Stomach smooth muscle (tissue), 2 donors: ENCODE measurements at regions not wholly inside any gene's neighbourhood (a gene's known extent, or its start where the extent isn't known, plus 50 kb on each side); places are given as distances from the start of the nearest gene placed in this dataset.

ENCODE experiments used
- H3K27ac ChIP-seq: one replicate; pipeline ENCODE4 v1.7.0; 2013; ENCODE audit warnings: mild to moderate bottlenecking, low read length, inconsistent platforms
- H3K27me3 ChIP-seq, 2 donors: one replicate each; pipeline ENCODE4 v1.7.0; 2013; ENCODE audit warnings: low read length in 2 of 2; ENCODE audit not compliant: insufficient read depth in 2 of 2, control insufficient read depth in 1 of 2
- H3K36me3 ChIP-seq, 2 donors: one replicate each; pipeline ENCODE4 v1.7.0; 2013; ENCODE audit warnings: low read length in 2 of 2; ENCODE audit not compliant: control insufficient read depth in 2 of 2, insufficient read depth in 2 of 2
- H3K4me1 ChIP-seq: one replicate; pipeline ENCODE4 v1.7.0; 2013; ENCODE audit warnings: low read length; ENCODE audit not compliant: control insufficient read depth, insufficient read depth
- H3K4me3 ChIP-seq, 2 donors: one replicate each; pipeline ENCODE4 v1.7.0; 2013; ENCODE audit warnings: low read length in 2 of 2
- H3K9ac ChIP-seq, 2 donors: one replicate each; pipeline ENCODE4 v1.7.0; 2013; ENCODE audit warnings: low read length in 2 of 2, mild to moderate bottlenecking in 1 of 2
- H3K9me3 ChIP-seq, 2 donors: one replicate each; pipeline ENCODE4 v1.7.0; 2013; ENCODE audit warnings: low read length in 2 of 2; ENCODE audit not compliant: control insufficient read depth in 2 of 2
- donor health status: healthy.
- donor health status: Pancreatic carcinoma.

DNA sequence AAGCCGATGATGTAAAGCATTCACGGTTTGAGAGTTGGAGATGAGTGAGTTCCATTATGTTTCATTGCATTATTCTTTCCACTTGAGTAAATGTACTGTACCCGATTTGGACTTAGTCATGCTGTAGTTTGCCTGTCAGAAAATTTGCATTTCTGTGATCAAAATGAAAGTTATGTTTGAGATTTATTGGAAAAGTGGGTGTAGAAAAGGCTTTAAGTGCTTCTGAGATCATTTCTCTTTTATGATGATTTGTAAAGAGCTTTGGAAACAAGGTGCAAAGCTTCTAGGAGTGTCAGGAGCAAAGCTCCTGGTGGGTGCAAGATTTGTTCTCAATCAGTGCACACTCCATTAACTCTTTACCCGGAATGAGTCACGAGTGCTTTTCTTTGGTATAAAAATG is 204.1 kb upstream of the POM121L12 start:
- no peaks in the 10 kb centered on the region for H3K36me3 ChIP-seq
- no peak overlapping the region for H3K27ac ChIP-seq
- H3K4me1 ChIP-seq: no peaks in the 10 kb centered on the region
- H3K9ac ChIP-seq: no peak overlapping the region
- H3K4me3 ChIP-seq: no peak overlapping the region
- H3K27me3 ChIP-seq: no peaks in the 10 kb centered on the region
- H3K9me3 ChIP-seq: no peaks in the 10 kb centered on the region

DNA sequence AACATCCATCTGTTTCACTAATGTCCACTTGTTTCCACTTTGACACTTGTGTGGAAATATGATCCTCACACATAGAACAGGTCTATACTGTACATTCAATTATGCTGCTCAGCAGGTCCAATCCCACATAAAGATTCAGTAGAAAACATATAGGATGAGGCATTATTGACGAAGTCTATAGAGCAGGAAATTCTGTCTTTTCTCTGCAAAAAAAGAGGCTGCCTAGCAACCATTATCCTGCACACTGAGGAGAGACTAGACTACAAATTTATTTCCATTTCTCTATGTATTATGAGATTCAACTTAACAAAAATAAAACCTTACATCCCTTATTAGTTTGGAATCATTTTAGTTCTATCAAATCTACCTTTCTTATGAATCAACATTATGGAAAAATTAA is 204.6 kb upstream of the POM121L12 start:
- H3K4me3 ChIP-seq: no peak overlapping the region
- no peak overlapping the region for H3K9ac ChIP-seq
- no peaks in the 10 kb centered on the region for H3K9me3 ChIP-seq
- H3K36me3 ChIP-seq: no peaks in the 10 kb centered on the region
- H3K4me1 ChIP-seq: no peaks in the 10 kb centered on the region
- H3K27ac ChIP-seq: no peak overlapping the region
- no peaks in the 10 kb centered on the region for H3K27me3 ChIP-seq

DNA sequence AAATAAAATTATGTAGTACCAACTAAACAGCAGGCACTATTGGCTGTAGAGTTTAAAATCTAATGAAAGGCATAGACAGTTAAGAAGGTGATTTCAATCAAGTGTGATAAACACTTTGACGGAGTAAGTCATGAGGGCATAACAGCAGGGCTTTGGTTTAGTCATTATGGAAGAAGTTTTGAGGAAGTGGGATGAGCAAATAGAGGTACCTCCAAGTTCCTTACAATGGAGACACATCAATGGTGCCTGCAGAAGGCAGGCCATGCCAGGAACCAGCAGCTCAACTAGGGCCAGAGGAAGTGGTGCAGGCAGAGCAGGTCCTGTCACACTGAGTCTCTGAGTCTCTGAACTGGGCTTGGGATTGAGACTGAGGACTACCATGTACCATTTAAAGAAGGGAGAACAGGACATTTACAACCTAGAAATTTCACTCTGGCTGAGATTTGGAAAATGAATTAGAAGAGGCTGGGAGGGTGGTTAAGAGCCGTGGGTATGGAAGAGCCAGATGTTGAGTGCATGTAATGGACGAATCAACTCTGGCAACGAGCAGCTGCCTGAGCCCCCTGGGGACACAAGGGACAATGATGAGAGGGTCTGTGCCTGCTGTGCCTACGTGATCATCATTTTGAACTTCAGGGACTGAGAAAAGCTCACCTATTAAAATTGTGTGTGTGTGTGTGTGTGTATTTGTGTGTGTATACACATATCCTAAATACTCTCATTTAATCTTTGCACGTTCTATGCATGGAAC is 208.7 kb upstream of the POM121L12 start:
- no peak overlapping the region for H3K4me3 ChIP-seq
- no peak overlapping the region for H3K27ac ChIP-seq
- H3K9me3 ChIP-seq: peaks cover 0 to 8% of the 10 kb centered on the region in 2 donors
- no peaks in the 10 kb centered on the region for H3K4me1 ChIP-seq
- no peak overlapping the region for H3K9ac ChIP-seq
- H3K36me3 ChIP-seq: no peaks in the 10 kb centered on the region
- H3K27me3 ChIP-seq: no peaks in the 10 kb centered on the region

DNA sequence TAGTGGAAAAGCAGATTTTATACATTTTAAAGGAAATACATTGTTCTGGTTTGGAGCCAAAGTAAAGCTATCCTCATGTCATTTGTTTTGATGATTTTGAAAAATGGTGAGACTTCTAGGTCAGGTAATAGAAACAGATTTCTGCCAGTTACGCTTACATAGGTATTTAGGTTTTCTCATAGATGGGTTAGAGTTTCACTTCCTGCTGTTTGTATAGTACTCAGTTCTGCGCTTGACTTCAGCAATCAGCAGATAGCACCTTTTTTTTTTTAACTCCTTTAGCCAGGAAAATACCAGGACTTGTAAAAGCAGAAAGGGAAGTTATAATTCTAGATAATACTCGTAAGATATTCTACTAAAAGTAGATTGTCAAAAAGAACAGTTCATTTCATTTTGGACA is 209.8 kb upstream of the POM121L12 start:
- Histone ChIP-seq H3K9me3 (peaks cover 0 to 12% of the 10 kb centered on the region in 2 donors), H3K4me1 (no peaks in the 10 kb centered on the region)

DNA sequence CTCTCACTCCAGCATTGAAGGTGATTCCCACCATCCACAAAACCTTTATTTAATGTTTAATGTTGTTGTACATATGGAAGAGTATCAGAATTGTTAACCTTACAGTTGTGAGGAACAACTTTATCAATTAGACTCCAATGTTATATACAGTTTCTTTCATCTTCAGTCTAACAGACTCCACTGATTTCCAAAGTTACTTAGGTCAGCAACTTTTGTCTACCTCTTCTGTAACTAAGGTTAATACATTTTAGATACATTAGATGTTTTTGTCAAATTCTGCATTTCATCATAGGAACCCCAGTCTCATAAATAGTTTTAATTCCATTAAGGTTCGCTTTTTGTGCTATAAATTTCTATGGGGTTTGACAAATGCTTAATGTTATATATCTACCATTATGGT is 223.9 kb upstream of the POM121L12 start:
- Histone ChIP-seq H3K9me3 (no peaks in the 10 kb centered on the region), H3K4me3 (no peak overlapping the region), H3K27ac (no peak overlapping the region), H3K9ac (no peak overlapping the region), H3K36me3 (no peaks in the 10 kb centered on the region), H3K4me1 (no peaks in the 10 kb centered on the region), H3K27me3 (no peaks in the 10 kb centered on the region)

More for the DNA sequence above, 209.8 kb upstream of the POM121L12 start:
- Histone ChIP-seq H3K4me3 (no peak overlapping the region), H3K36me3 (no peaks in the 10 kb centered on the region), H3K27me3 (no peaks in the 10 kb centered on the region), H3K9ac (no peak overlapping the region), H3K27ac (no peak overlapping the region)

DNA sequence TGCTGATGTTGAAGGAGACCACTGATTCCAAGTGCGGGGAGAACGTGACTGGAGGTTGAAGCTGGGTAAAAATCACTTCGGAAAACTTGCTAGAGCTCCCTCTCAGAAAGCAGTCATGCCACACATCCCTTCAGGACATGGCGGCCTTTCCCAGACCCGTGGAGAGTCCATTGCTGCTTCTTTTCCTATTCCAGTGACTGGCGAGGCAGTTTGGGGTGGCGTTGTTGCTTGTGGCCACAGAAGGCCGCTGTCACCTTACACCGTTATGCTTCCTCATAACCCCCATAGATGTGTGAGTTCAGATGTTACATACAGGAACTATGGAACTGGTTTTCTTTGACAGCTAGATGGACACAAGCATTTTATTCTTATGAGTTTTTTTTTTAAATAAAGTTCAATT is 235.6 kb upstream of the POM121L12 start:
- H3K9me3 ChIP-seq: peaks cover 0 to 5% of the 10 kb centered on the region in 2 donors
- no peaks in the 10 kb centered on the region for H3K36me3 ChIP-seq
- H3K27me3 ChIP-seq: no peaks in the 10 kb centered on the region
- no peak overlapping the region for H3K9ac ChIP-seq
- no peak overlapping the region for H3K4me3 ChIP-seq
- H3K4me1 ChIP-seq: no peaks in the 10 kb centered on the region
- no peak overlapping the region for H3K27ac ChIP-seq

DNA sequence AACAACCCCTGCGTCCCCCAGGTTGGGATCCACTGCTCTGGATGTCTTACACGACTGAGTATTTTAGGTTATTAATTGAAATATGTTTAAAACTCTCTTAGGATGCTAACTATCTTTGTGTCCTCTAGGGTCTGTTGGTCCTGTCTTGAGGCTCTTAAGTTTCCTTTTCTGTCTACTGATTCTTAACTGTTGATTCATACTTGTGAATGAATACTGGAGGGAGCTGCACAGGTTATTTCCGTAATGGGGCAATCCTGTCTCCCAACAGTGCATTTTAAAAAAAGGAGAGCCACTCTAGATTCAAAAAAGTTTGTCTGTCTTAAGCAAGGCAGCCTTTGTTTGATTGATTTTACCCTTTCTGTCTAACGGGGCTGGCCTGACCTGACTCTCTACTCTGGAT is 237.6 kb upstream of the POM121L12 start:
- H3K4me1 ChIP-seq: no peaks in the 10 kb centered on the region
- H3K27ac ChIP-seq: no peak overlapping the region
- no peak overlapping the region for H3K4me3 ChIP-seq
- no peak overlapping the region for H3K9ac ChIP-seq
- no peaks in the 10 kb centered on the region for H3K27me3 ChIP-seq
- no peaks in the 10 kb centered on the region for H3K36me3 ChIP-seq
- H3K9me3 ChIP-seq: peaks cover 0 to 5% of the 10 kb centered on the region in 2 donors

DNA sequence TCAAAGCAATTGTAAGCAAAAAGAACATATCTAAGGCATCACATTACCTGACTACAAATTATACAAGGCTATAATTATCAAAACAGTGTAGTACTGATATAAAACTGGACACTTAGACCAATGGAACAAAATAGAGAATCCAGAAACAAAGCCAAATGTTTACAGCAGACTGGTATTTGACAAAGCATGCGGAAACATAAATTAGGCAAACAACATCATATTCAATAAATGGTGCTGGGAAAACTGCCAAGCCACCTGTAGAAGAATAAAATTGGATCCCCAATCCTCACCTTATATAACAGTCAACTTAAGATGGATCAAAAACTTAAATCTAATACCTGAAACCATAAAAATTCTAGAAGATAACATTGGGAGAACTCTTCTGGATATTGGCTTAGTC is 240.8 kb upstream of the POM121L12 start:
- Histone ChIP-seq H3K27ac (no peak overlapping the region), H3K4me3 (no peak overlapping the region), H3K36me3 (no peaks in the 10 kb centered on the region)

DNA sequence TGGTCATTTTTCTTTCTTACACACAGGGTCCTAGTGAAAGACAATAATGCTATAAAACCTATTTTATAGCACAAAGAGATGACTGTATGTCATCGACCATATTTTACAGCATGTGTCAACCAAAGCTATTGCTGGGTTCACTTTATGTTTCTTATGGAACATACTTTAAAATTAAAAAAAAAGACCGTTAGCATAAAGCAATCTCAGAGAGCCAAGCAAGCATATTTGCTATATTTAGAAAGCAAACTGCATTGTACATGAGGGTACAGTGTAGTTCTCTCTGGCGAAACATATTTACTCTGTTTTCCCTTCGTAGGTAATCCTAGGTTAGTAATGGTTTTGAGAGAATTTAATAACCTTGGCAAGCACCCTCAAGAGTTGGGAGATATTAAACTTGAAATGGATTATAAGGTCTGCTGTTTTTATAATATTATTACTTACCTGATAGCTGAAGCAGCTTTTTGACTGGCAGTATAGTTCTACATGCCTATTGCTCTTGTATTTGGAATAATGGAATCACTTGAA is 244.2 kb upstream of the POM121L12 start:
- Histone ChIP-seq H3K27ac (no peak overlapping the region), H3K9me3 (peaks cover 0 to 2% of the 10 kb centered on the region in 2 donors), H3K9ac (no peak overlapping the region), H3K36me3 (no peaks in the 10 kb centered on the region), H3K27me3 (no peaks in the 10 kb centered on the region), H3K4me1 (peaks cover 2% of the 10 kb centered on the region), H3K4me3 (no peak overlapping the region)

More for the DNA sequence above, 240.8 kb upstream of the POM121L12 start:
- no peak overlapping the region for H3K9ac ChIP-seq
- no peaks in the 10 kb centered on the region for H3K27me3 ChIP-seq
- peaks cover 0 to 5% of the 10 kb centered on the region in 2 donors for H3K9me3 ChIP-seq
- no peaks in the 10 kb centered on the region for H3K4me1 ChIP-seq

DNA sequence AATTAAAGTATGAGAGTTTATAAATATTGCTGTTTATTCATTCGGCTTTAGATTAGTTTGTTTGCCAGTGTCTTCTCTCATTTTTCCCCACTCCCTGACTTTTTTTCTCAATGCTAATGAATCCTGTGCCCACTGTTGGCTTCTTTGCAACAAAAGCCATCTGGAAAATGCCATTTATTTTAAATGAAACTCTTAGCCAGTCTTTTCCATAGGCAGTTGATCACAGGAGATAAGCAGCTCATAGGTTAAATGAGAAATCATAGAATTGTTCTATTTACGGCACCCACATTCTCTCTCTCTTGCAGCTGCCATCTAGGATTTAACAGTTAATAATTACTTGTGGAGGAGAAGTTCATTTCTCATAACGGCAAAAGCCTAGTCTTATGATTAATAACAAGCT is 249.3 kb upstream of the POM121L12 start:
- Histone ChIP-seq H3K9ac (no peak overlapping the region), H3K4me1 (peaks cover 2% of the 10 kb centered on the region), H3K27me3 (no peaks in the 10 kb centered on the region), H3K4me3 (no peak overlapping the region), H3K27ac (no peak overlapping the region), H3K9me3 (no peaks in the 10 kb centered on the region), H3K36me3 (no peaks in the 10 kb centered on the region)

DNA sequence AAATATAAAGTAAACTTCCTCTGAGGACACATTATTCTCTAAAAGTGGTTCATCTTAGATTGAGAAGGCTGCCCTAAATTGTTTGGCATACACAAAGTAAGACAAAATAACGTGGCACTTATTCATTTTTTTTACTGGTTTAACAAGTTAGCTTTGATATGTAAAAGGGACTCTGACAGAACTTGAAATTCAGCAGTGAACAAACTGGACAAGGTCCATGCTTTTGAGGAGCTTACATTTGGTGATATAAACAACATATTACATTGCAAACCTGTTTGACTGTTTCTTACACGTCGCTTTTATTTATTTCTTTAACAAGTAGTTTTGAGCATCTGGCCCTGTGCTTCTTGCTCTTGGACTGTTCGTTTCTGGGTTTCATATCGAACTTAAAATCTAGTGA is 253.1 kb upstream of the POM121L12 start:
- no peak overlapping the region for H3K9ac ChIP-seq
- no peak overlapping the region for H3K27ac ChIP-seq
- H3K36me3 ChIP-seq: no peaks in the 10 kb centered on the region
- no peaks in the 10 kb centered on the region for H3K4me1 ChIP-seq
- H3K9me3 ChIP-seq: no peaks in the 10 kb centered on the region
- H3K27me3 ChIP-seq: no peaks in the 10 kb centered on the region
- no peak overlapping the region for H3K4me3 ChIP-seq
